SK-N-SH treated with all-trans-retinoic acid at 6 μM for 48 hours (cell line): ENCODE measurements at regions not wholly inside any gene's neighbourhood (a gene's known extent, or its start where the extent isn't known, plus 50 kb on each side); places are given as distances from the start of the nearest gene placed in this dataset.

Experiments used
- ATAC-seq: fragments of 200-7000 bp; cut with Tn5 transposase; 3 replicates; pipeline ENCODE4 v1.9.1; 2020; ENCODE audit warnings: mild to moderate bottlenecking, moderate library complexity
- ARNTL ChIP-seq: fragments of 450-650 bp; formaldehyde crosslinking; IDR thresholded peaks from 2 replicates; pipeline ENCODE4 v1.5.0; 2020; ENCODE audit warnings: low read depth, mild to moderate bottlenecking, moderate library complexity, borderline replicate concordance
- BACH2 ChIP-seq: fragments of 250-450 bp; sonication (Bioruptor Pico); IDR thresholded peaks from 2 replicates; pipeline ENCODE4 v1.9.0; 2021; ENCODE audit warnings: mild to moderate bottlenecking, borderline replicate concordance
- CSDC2 ChIP-seq: fragments of 250-450 bp; sonication (Bioruptor Pico); IDR thresholded peaks from 2 replicates; pipeline ENCODE4 v1.5.0; 2020; ENCODE audit warnings: mild to moderate bottlenecking, moderate library complexity
- ESRRG ChIP-seq: fragments of 250-450 bp; sonication (Bioruptor Pico); IDR thresholded peaks from 2 replicates; pipeline ENCODE4 v1.6.1; 2021; ENCODE audit warnings: mild to moderate bottlenecking
- GLIS3 ChIP-seq: fragments of 250-450 bp; sonication (Bioruptor Pico); IDR thresholded peaks from 2 replicates; pipeline ENCODE4 v1.5.0; 2020; ENCODE audit warnings: mild to moderate bottlenecking, moderate library complexity
- ISL1 ChIP-seq: fragments of 250-450 bp; sonication (Bioruptor Pico); IDR thresholded peaks from 2 replicates; pipeline ENCODE4 v2.1.2; 2022; ENCODE audit warnings: mild to moderate bottlenecking, moderate library complexity
- OSR1 ChIP-seq: fragments of 250-450 bp; sonication (Bioruptor Pico); IDR thresholded peaks from 2 replicates; pipeline ENCODE4 v1.8.0; 2022; ENCODE audit warnings: moderate library complexity, mild to moderate bottlenecking, inconsistent platforms
- PPARA ChIP-seq: fragments of 250-450 bp; sonication (Bioruptor Pico); IDR thresholded peaks from 2 replicates; pipeline ENCODE4 v1.5.0; 2020; ENCODE audit warnings: mild to moderate bottlenecking, borderline replicate concordance
- SNAI2 ChIP-seq: fragments of 250-450 bp; sonication (Bioruptor Pico); IDR thresholded peaks from 2 replicates; pipeline ENCODE4 v1.5.0; 2020; ENCODE audit warnings: mild to moderate bottlenecking, moderate library complexity
- TCF4 ChIP-seq: fragments of 250-450 bp; sonication (Bioruptor Pico); IDR thresholded peaks from 2 replicates; pipeline ENCODE4 v1.8.0; 2021; ENCODE audit warnings: mild to moderate bottlenecking, moderate library complexity, borderline replicate concordance
- TOX ChIP-seq: fragments of 250-450 bp; sonication (Bioruptor Pico); IDR thresholded peaks from 2 replicates; pipeline ENCODE4 v1.8.0; 2021; ENCODE audit warnings: mild to moderate bottlenecking, moderate library complexity, borderline replicate concordance
- TSHZ2 ChIP-seq: fragments of 250-450 bp; sonication (Bioruptor Pico); IDR thresholded peaks from 2 replicates; pipeline ENCODE4 v1.5.0; 2020; ENCODE audit warnings: mild to moderate bottlenecking, moderate library complexity
- ZC3H10 ChIP-seq: fragments of 250-450 bp; sonication (Bioruptor Pico); IDR thresholded peaks from 2 replicates; pipeline ENCODE4 v1.5.1; 2021; ENCODE audit warnings: mild to moderate bottlenecking, moderate library complexity
- ZFP3 ChIP-seq: fragments of 250-450 bp; sonication (Bioruptor Pico); IDR thresholded peaks from 2 replicates; pipeline ENCODE4 v1.5.0; 2020; ENCODE audit warnings: mild to moderate bottlenecking, moderate library complexity
- ZFP30 ChIP-seq: fragments of 450-650 bp; formaldehyde crosslinking; IDR thresholded peaks from 2 replicates; pipeline ENCODE4 v1.5.0; 2022; ENCODE audit warnings: mild to moderate bottlenecking, moderate library complexity
- ZNF70 ChIP-seq: fragments of 450-650 bp; formaldehyde crosslinking; IDR thresholded peaks from 2 replicates; pipeline ENCODE4 v1.5.0; 2020; ENCODE audit warnings: mild to moderate bottlenecking, moderate library complexity
- ZNF8 ChIP-seq: fragments of 450-650 bp; formaldehyde crosslinking; IDR thresholded peaks from 2 replicates; pipeline ENCODE4 v1.5.0; 2020; ENCODE audit warnings: mild to moderate bottlenecking, moderate library complexity
- TF ChIP-seq, protein P1 (sequence below): fragments of 250-450 bp; sonication (Bioruptor Pico); IDR thresholded peaks from 2 replicates; pipeline ENCODE4 v1.8.0; 2021; ENCODE audit warnings: low read depth, mild to moderate bottlenecking, moderate library complexity, borderline replicate concordance
- TF ChIP-seq, protein P2 (sequence below): fragments of 250-450 bp; sonication (Bioruptor Pico); IDR thresholded peaks from 2 replicates; pipeline ENCODE4 v1.8.0; 2020; ENCODE audit warnings: mild to moderate bottlenecking, moderate library complexity, borderline replicate concordance
- TF ChIP-seq, protein P3 (sequence below): fragments of 250-450 bp; sonication (Bioruptor Pico); IDR thresholded peaks from 2 replicates; pipeline ENCODE4 v1.5.1; 2020; ENCODE audit warnings: low read depth, mild to moderate bottlenecking, moderate library complexity

GRCh38 chr10:4294271-4294670, 509.3 kb upstream of the KLF6 start (continued):
- TF ChIP-seq, protein P1, sequence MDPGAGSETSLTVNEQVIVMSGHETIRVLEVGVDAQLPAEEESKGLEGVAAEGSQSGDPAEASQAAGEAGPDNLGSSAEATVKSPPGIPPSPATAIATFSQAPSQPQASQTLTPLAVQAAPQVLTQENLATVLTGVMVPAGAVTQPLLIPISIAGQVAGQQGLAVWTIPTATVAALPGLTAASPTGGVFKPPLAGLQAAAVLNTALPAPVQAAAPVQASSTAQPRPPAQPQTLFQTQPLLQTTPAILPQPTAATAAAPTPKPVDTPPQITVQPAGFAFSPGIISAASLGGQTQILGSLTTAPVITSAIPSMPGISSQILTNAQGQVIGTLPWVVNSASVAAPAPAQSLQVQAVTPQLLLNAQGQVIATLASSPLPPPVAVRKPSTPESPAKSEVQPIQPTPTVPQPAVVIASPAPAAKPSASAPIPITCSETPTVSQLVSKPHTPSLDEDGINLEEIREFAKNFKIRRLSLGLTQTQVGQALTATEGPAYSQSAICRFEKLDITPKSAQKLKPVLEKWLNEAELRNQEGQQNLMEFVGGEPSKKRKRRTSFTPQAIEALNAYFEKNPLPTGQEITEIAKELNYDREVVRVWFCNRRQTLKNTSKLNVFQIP (CRISPR knock-in tag), result no peak

GRCh38 chr10:4291990-4292389, 507.0 kb upstream of the KLF6 start:
- no peak for ATAC-seq
- TF ChIP-seq, protein P1 (CRISPR knock-in tag), result no peak
- TF ChIP-seq TSHZ2 (CRISPR knock-in tag), result no peak
- TF ChIP-seq OSR1 (CRISPR knock-in tag), result no peak
- no peak for TF ChIP-seq TCF4 (CRISPR knock-in tag)
- no peak for TF ChIP-seq BACH2 (CRISPR knock-in tag)
- TF ChIP-seq ZNF70 (CRISPR knock-in tag), result no peak
- TF ChIP-seq GLIS3 (CRISPR knock-in tag), result no peak
- no peak for TF ChIP-seq PPARA (CRISPR knock-in tag)
- no peak for TF ChIP-seq TOX (CRISPR knock-in tag)
- no peak for TF ChIP-seq ZFP30 (CRISPR knock-in tag)
- TF ChIP-seq ZC3H10 (CRISPR knock-in tag), result no peak
- no peak for TF ChIP-seq ISL1
- no peak for TF ChIP-seq ESRRG
- TF ChIP-seq, protein P2, sequence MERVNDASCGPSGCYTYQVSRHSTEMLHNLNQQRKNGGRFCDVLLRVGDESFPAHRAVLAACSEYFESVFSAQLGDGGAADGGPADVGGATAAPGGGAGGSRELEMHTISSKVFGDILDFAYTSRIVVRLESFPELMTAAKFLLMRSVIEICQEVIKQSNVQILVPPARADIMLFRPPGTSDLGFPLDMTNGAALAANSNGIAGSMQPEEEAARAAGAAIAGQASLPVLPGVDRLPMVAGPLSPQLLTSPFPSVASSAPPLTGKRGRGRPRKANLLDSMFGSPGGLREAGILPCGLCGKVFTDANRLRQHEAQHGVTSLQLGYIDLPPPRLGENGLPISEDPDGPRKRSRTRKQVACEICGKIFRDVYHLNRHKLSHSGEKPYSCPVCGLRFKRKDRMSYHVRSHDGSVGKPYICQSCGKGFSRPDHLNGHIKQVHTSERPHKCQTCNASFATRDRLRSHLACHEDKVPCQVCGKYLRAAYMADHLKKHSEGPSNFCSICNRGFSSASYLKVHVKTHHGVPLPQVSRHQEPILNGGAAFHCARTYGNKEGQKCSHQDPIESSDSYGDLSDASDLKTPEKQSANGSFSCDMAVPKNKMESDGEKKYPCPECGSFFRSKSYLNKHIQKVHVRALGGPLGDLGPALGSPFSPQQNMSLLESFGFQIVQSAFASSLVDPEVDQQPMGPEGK, result no peak
- TF ChIP-seq ARNTL (CRISPR knock-in tag), result no peak
- TF ChIP-seq, protein P3, sequence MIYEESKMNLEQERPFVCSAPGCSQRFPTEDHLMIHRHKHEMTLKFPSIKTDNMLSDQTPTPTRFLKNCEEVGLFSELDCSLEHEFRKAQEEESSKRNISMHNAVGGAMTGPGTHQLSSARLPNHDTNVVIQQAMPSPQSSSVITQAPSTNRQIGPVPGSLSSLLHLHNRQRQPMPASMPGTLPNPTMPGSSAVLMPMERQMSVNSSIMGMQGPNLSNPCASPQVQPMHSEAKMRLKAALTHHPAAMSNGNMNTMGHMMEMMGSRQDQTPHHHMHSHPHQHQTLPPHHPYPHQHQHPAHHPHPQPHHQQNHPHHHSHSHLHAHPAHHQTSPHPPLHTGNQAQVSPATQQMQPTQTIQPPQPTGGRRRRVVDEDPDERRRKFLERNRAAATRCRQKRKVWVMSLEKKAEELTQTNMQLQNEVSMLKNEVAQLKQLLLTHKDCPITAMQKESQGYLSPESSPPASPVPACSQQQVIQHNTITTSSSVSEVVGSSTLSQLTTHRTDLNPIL (CRISPR knock-in tag), result no peak
- no peak for TF ChIP-seq SNAI2 (CRISPR knock-in tag)
- no peak for TF ChIP-seq CSDC2 (CRISPR knock-in tag)

DNA sequence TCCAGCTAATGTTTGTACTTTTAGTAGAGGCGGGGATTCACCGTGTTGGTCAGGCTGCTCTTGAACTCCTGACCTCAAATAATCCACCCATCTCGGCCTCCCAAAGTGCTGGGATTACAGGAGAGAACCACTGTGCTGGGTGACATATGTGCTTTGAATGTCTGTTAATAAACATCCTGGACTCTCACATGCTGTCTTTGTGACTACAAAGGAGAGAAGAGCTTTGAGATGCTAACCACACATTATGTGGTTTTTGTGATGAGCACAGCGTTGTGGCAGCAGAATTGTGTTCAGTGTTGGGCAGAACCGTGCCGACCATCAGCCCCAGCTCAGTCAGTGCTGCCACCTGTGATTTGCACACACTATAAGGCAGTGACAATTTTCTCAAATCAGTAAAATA, 500.1 kb upstream of the KLF6 start:
- no peak for ATAC-seq
- TF ChIP-seq ISL1 (no peak), ZC3H10 (CRISPR knock-in tag) (no peak), TOX (CRISPR knock-in tag) (no peak), TSHZ2 (CRISPR knock-in tag) (no peak), ZFP30 (CRISPR knock-in tag) (no peak), ZFP3 (no peak), ZNF8 (no peak), GLIS3 (CRISPR knock-in tag) (no peak), OSR1 (CRISPR knock-in tag) (no peak), ARNTL (CRISPR knock-in tag) (no peak)
- TF ChIP-seq, protein P2, result no peak
- TF ChIP-seq, protein P1 (CRISPR knock-in tag), result no peak
